NOMO-1 (cell line): ENCODE measurements at regions not wholly inside any gene's neighbourhood (a gene's known extent, or its start where the extent isn't known, plus 50 kb on each side); places are given as distances from the start of the nearest gene placed in this dataset.

ENCODE experiments used
- DNase-seq, 2 experiments: peaks; one replicate each; lab custom pipeline; 2025; ENCODE audit not compliant: unreplicated experiment in 2 of 2; lab: John Stamatoyannopoulos, UW

- DNase-seq = no peak
Observed at GRCh38 chr3:147744967-147745366, 335.8 kb downstream of the ZIC1 start.

GRCh38 chr3:147755310-147755709 is 346.1 kb downstream of the ZIC1 start:
- no peak for DNase-seq

- DNase-seq = no peak
Observed at GRCh38 chr3:147756476-147756875, 347.3 kb downstream of the ZIC1 start.

- no peak for DNase-seq
Observed at GRCh38 chr3:147757866-147758265, 348.7 kb downstream of the ZIC1 start.

GRCh38 chr3:147758771-147759170 is 349.6 kb downstream of the ZIC1 start:
- DNase-seq = no peak

GRCh38 chr3:147760085-147760484 is 350.9 kb downstream of the ZIC1 start:
- no peak for DNase-seq

- no peak for DNase-seq
Observed at GRCh38 chr3:147760941-147761340, 351.8 kb downstream of the ZIC1 start.

- no peak for DNase-seq
Observed at GRCh38 chr3:147773116-147773630, 364.0 kb downstream of the ZIC1 start.

- no peak for DNase-seq
Observed at GRCh38 chr3:147775411-147775810, 366.2 kb downstream of the ZIC1 start.

- no peak for DNase-seq
Observed at GRCh38 chr3:147775816-147776530, 366.8 kb downstream of the ZIC1 start.

GRCh38 chr3:147793841-147794240 is 384.7 kb downstream of the ZIC1 start:
- DNase-seq = no peak

GRCh38 chr3:147794596-147794995 is 385.4 kb downstream of the ZIC1 start:
- no peak for DNase-seq

GRCh38 chr3:147795418-147795817 is 386.3 kb downstream of the ZIC1 start:
- no peak for DNase-seq

- no peak for DNase-seq
Observed at GRCh38 chr3:147797095-147797494, 387.9 kb downstream of the ZIC1 start.

- no peak for DNase-seq
Observed at GRCh38 chr3:147799601-147800000, 390.4 kb downstream of the ZIC1 start.

- DNase-seq = no peak
Observed at GRCh38 chr3:147807776-147808175, 398.6 kb downstream of the ZIC1 start.

GRCh38 chr3:147809206-147809605 is 400.0 kb downstream of the ZIC1 start:
- no peak for DNase-seq

GRCh38 chr3:147812186-147812911 is 403.2 kb downstream of the ZIC1 start:
- DNase-seq = no peak

GRCh38 chr3:147813256-147813655 is 404.1 kb downstream of the ZIC1 start:
- no peak for DNase-seq

- no peak for DNase-seq
Observed at GRCh38 chr3:147816752-147817151, 407.6 kb downstream of the ZIC1 start.

- DNase-seq = no peak
Observed at GRCh38 chr3:147832611-147833010, 423.4 kb downstream of the ZIC1 start.

- no peak for DNase-seq
Observed at GRCh38 chr3:147836330-147836729, 427.2 kb downstream of the ZIC1 start.
